IMR-90 (cell line): ENCODE measurements at regions not wholly inside any gene's neighbourhood (a gene's known extent, or its start where the extent isn't known, plus 50 kb on each side); places are given as distances from the start of the nearest gene placed in this dataset.

ENCODE experiments used
- ATAC-seq: fragments of 200-7000 bp; cut with Tn5 transposase; 2 replicates; pipeline ENCODE4 v1.9.1; 2020; ENCODE audit warnings: low read depth, mild to moderate bottlenecking, moderate library complexity
- BruUV-seq: library from RNA; stranded (reverse); fragments of 400-500 nt; replicated peaks from 2 replicates; lab custom pipeline; 2021; lab: Mats Ljungman, UMichigan
- CTCF ChIA-PET: fragments of 300-600 bp; formaldehyde crosslinking; extraction: SDS; loops from one replicate; lab custom pipeline; 2021; ENCODE audit warnings: antibody characterized with exemption; lab: Yijun Ruan, JAX
- POLR2A ChIA-PET: fragments of 300-600 bp; sonication (Branson Sonifier 250); formaldehyde crosslinking; loops from one replicate; lab custom pipeline; 2022; ENCODE audit warnings: antibody characterized with exemption; ENCODE audit not compliant: unreplicated experiment; lab: Charles Lee
- DNase-seq: peaks from one replicate; pipeline ENCODE4 v3.0.0; 2013
- H2AFZ ChIP-seq: replicated peaks from 2 replicates; pipeline ENCODE3; 2013; ENCODE audit warnings: low read length, mild to moderate bottlenecking; ENCODE audit not compliant: poor library complexity
- H2AK5ac ChIP-seq: 2 replicates; pipeline ENCODE4 v1.6.1; 2013; ENCODE audit warnings: low read depth, low read length, inconsistent platforms
- H2AK9ac ChIP-seq: replicated peaks from 2 replicates; pipeline ENCODE3; 2013; ENCODE audit warnings: mild to moderate bottlenecking, low read depth, low read length, moderate library complexity; ENCODE audit not compliant: poor library complexity
- H2BK120ac ChIP-seq: 2 replicates; pipeline ENCODE4 v1.6.1; 2013; ENCODE audit warnings: low read depth, low read length, inconsistent platforms
- H2BK15ac ChIP-seq: 3 replicates; pipeline ENCODE4 v1.6.1; 2013; ENCODE audit warnings: low read depth, low read length, inconsistent platforms
- H2BK20ac ChIP-seq: 2 replicates; pipeline ENCODE4 v1.6.1; 2013; ENCODE audit warnings: low read depth, mild to moderate bottlenecking, inconsistent platforms, low read length, moderate library complexity
- H2BK5ac ChIP-seq: 2 replicates; pipeline ENCODE4 v1.6.1; 2013; ENCODE audit warnings: mild to moderate bottlenecking, low read depth, low read length, inconsistent platforms; ENCODE audit not compliant: poor library complexity, severe bottlenecking
- H3K14ac ChIP-seq: replicated peaks from 2 replicates; pipeline ENCODE4 v1.6.1; 2013; ENCODE audit warnings: low read depth, low read length, inconsistent platforms
- H3K18ac ChIP-seq: 2 replicates; pipeline ENCODE4 v1.6.1; 2013; ENCODE audit warnings: low read depth, low read length, control low read depth
- H3K23ac ChIP-seq: 2 replicates; pipeline ENCODE4 v1.6.1; 2013; ENCODE audit warnings: low read depth, low read length, inconsistent platforms
- H3K27ac ChIP-seq: 2 replicates; pipeline ENCODE4 v1.5.1; 2013; ENCODE audit warnings: mild to moderate bottlenecking, control low read depth, low read length; ENCODE audit not compliant: insufficient read depth
- H3K27me3 ChIP-seq: 2 replicates; pipeline ENCODE4 v1.6.1; 2013; ENCODE audit warnings: low read length; ENCODE audit not compliant: control insufficient read depth, insufficient read depth
- H3K36me3 ChIP-seq: 2 replicates; pipeline ENCODE4 v1.6.1; 2013; ENCODE audit warnings: low read length, mixed read lengths; ENCODE audit not compliant: control insufficient read depth, insufficient read depth
- H3K4ac ChIP-seq: 2 replicates; pipeline ENCODE4 v1.6.1; 2013; ENCODE audit warnings: low read depth, low read length, inconsistent platforms
- H3K4me1 ChIP-seq: 2 replicates; pipeline ENCODE4 v1.6.1; 2013; ENCODE audit warnings: low read length, mixed read lengths; ENCODE audit not compliant: control insufficient read depth, insufficient read depth
- H3K4me2 ChIP-seq: 2 replicates; pipeline ENCODE4 v1.6.1; 2013; ENCODE audit warnings: low read depth, mild to moderate bottlenecking, control low read depth, low read length, moderate library complexity
- H3K4me3 ChIP-seq: 2 replicates; pipeline ENCODE4 v1.5.1; 2013; ENCODE audit warnings: low read depth, mild to moderate bottlenecking, control low read depth, low read length, moderate library complexity; ENCODE audit not compliant: insufficient read depth
- H3K56ac ChIP-seq: 2 replicates; pipeline ENCODE4 v1.6.1; 2013; ENCODE audit warnings: low read length, inconsistent platforms; ENCODE audit not compliant: insufficient read depth; ENCODE audit errors: extremely low read depth
- H3K79me1 ChIP-seq, 2 experiments: 2 replicates each; pipeline ENCODE4 v1.6.1; 2013; ENCODE audit warnings: low read length in 2 of 2, inconsistent platforms in 1 of 2, low read depth in 1 of 2
- H3K9ac ChIP-seq: 2 replicates; pipeline ENCODE4 v1.6.1; 2013; ENCODE audit warnings: low read depth, low read length, control low read depth
- H3K9me1 ChIP-seq: 2 replicates; pipeline ENCODE4 v1.6.1; 2013; ENCODE audit warnings: low read length, inconsistent platforms; ENCODE audit not compliant: insufficient read depth
- H3K9me3 ChIP-seq: 2 replicates; pipeline ENCODE4 v1.6.1; 2013; ENCODE audit warnings: low read length; ENCODE audit not compliant: control insufficient read depth, insufficient read depth
- H4K20me1 ChIP-seq: 2 replicates; pipeline ENCODE4 v1.6.1; 2013; ENCODE audit warnings: low read length, inconsistent platforms; ENCODE audit not compliant: insufficient read depth
- H4K5ac ChIP-seq: 2 replicates; pipeline ENCODE4 v1.6.1; 2013; ENCODE audit warnings: mild to moderate bottlenecking, low read depth, low read length, control low read depth
- H4K8ac ChIP-seq, 2 experiments: 2 replicates each; pipeline ENCODE4 v1.6.1; 2013; ENCODE audit warnings: low read depth in 2 of 2, low read length in 2 of 2, control low read depth in 1 of 2, inconsistent platforms in 1 of 2
- H4K91ac ChIP-seq: 2 replicates; pipeline ENCODE4 v1.6.1; 2013; ENCODE audit warnings: low read depth, low read length, inconsistent platforms; ENCODE audit not compliant: insufficient read depth
- FOS ChIP-seq: fragments of 150-350 bp; IDR thresholded peaks from 2 replicates; pipeline ENCODE4 v1.6.1; 2016; ENCODE audit warnings: low read depth, low read length
- MXI1 ChIP-seq: IDR thresholded peaks from 2 replicates; pipeline ENCODE4 v1.6.1; 2012; ENCODE audit warnings: low read depth, mild to moderate bottlenecking, low read length, moderate library complexity, borderline replicate concordance
- NFE2L2 ChIP-seq: fragments of 150-350 bp; IDR thresholded peaks from 2 replicates; pipeline ENCODE4 v1.6.1; 2016; ENCODE audit warnings: low read depth, mild to moderate bottlenecking, low read length
- RCOR1 ChIP-seq: IDR thresholded peaks from 2 replicates; pipeline ENCODE4 v1.6.1; 2012; ENCODE audit warnings: mild to moderate bottlenecking, low read length, improper control_type of control experiment; ENCODE audit not compliant: insufficient replicate concordance
- WGBS, 2 experiments: methylation state at CpG; one replicate each; pipeline versions ENCODE4 v1.1.5 to v1.1.7; 2013; ENCODE audit warnings: missing lambda C conversion rate in 2 of 2; ENCODE audit not compliant: insufficient read length in 1 of 2; ENCODE audit errors: extremely low coverage in 2 of 2; 5-methylcytosine and 5-hydroxymethylcytosine counted together
- dilution Hi-C: fragments of 300-500 bp; cut with HindIII; formaldehyde crosslinking; loops from one replicate; pipeline ENCODE4 v1.14.3; 2018; ENCODE audit warnings: low sequenced_read_pairs; ENCODE audit not compliant: unreplicated experiment
- in situ Hi-C: fragments of 300-500 bp; cut with MboI; formaldehyde crosslinking; loops from 3 replicates; pipeline ENCODE4 v1.14.3; 2019; ENCODE audit warnings: low sequenced_read_pairs, inconsistent platforms, mixed read lengths
- intact Hi-C: fragments of 100-400 bp; cut with micrococcal nuclease; formaldehyde crosslinking; loops from 2 replicates; pipeline ENCODE4 v1.10.0; 2022
- TF ChIP-seq, protein P1 (sequence below): conservative IDR thresholded peaks from 2 replicates; pipeline ENCODE4 v1.5.1; 2012; ENCODE audit warnings: mild to moderate bottlenecking, low read depth, low read length, improper control_type of control experiment
- TF ChIP-seq, protein P2 (sequence below): fragments of 150-350 bp; IDR thresholded peaks from 2 replicates; pipeline ENCODE4 v1.6.1; 2016; ENCODE audit warnings: low read depth, mild to moderate bottlenecking, low read length, moderate library complexity, borderline replicate concordance

DNA sequence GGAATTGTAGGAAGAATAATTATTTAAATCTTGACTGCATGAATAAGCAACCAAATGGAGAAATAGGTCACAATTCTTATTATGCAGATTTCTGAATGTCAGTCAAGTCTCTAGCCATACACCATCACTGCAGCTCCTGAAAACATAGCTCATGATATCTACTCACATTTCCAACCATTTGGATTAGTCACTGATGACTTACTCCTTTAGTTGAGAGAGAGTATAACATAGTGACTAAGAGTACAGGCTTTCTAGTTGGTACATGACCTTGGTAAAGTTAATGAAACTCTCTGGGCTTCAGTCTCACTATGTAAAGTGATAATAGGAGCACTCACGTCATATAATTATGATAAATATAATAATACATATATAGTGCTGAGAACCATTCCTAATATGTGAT, 265.2 kb downstream of the KCNA4 start:
- BruUV-seq = no TSS peak
- no peaks in the 10 kb centered on the region for H3K9me1 ChIP-seq
- intact Hi-C loops = no loop called here

More for the DNA sequence above, 265.2 kb downstream of the KCNA4 start:
- no CpG with 5 or more reads among the region's 1 CpG for WGBS, 2 experiments
- Histone ChIP-seq H3K14ac (no peak overlapping the region), H3K79me1 (no peaks in the 10 kb centered on the region), H2AK9ac (no peak overlapping the region), H3K27me3 (no peaks in the 10 kb centered on the region), H4K8ac (no peak overlapping the region), H3K56ac (no peak overlapping the region), H2BK15ac (no peak overlapping the region), H3K18ac (no peak overlapping the region), H3K23ac (no peak overlapping the region), H3K36me3 (no peaks in the 10 kb centered on the region), H3K27ac (no peak overlapping the region), H3K4me3 (no peak overlapping the region), H3K9me3 (peaks cover 10% of the 10 kb centered on the region), H2BK120ac (no peak overlapping the region), H4K5ac (no peak overlapping the region), H3K4ac (no peak overlapping the region), H4K20me1 (no peaks in the 10 kb centered on the region), H2AFZ (no peak overlapping the region), H3K9ac (no peak overlapping the region), H2BK20ac (no peak overlapping the region), H3K4me1 (no peaks in the 10 kb centered on the region), H2AK5ac (no peak overlapping the region), H4K91ac (no peak overlapping the region), H3K4me2 (no peak overlapping the region), H2BK5ac (no peak overlapping the region)
- in situ Hi-C loops = no loop called here
- no peak for TF ChIP-seq FOS
- no peak for TF ChIP-seq MXI1
- TF ChIP-seq, protein P1, sequence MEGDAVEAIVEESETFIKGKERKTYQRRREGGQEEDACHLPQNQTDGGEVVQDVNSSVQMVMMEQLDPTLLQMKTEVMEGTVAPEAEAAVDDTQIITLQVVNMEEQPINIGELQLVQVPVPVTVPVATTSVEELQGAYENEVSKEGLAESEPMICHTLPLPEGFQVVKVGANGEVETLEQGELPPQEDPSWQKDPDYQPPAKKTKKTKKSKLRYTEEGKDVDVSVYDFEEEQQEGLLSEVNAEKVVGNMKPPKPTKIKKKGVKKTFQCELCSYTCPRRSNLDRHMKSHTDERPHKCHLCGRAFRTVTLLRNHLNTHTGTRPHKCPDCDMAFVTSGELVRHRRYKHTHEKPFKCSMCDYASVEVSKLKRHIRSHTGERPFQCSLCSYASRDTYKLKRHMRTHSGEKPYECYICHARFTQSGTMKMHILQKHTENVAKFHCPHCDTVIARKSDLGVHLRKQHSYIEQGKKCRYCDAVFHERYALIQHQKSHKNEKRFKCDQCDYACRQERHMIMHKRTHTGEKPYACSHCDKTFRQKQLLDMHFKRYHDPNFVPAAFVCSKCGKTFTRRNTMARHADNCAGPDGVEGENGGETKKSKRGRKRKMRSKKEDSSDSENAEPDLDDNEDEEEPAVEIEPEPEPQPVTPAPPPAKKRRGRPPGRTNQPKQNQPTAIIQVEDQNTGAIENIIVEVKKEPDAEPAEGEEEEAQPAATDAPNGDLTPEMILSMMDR = no peak
- no peak for TF ChIP-seq NFE2L2
- TF ChIP-seq, protein P2, sequence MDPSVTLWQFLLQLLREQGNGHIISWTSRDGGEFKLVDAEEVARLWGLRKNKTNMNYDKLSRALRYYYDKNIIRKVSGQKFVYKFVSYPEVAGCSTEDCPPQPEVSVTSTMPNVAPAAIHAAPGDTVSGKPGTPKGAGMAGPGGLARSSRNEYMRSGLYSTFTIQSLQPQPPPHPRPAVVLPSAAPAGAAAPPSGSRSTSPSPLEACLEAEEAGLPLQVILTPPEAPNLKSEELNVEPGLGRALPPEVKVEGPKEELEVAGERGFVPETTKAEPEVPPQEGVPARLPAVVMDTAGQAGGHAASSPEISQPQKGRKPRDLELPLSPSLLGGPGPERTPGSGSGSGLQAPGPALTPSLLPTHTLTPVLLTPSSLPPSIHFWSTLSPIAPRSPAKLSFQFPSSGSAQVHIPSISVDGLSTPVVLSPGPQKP = no peak
- TF ChIP-seq RCOR1 = no peak
- dilution Hi-C loops = no loop called here
- ChIA-PET CTCF (no interaction called here), POLR2A (no interaction called here)
- ATAC-seq (no peak), DNase-seq (no peak)
